Thoracic aorta (tissue), 2 donors: ENCODE measurements at regions not wholly inside any gene's neighbourhood (a gene's known extent, or its start where the extent isn't known, plus 50 kb on each side); places are given as distances from the start of the nearest gene placed in this dataset.
"Not testable (repeated sequence)": the region's sequence is repeated elsewhere in the genome, so short reads cannot be mapped to it uniquely, and the experiment has no call there.

Experiments used
- ATAC-seq: fragments of 150-250 bp; one replicate; pipeline ENCODE4 v1.8.0; 2017; ENCODE audit warnings: low read depth; ENCODE audit not compliant: insufficient number of reproducible peaks, low FRiP score
- DNase-seq: peaks from one replicate; pipeline ENCODE4 v3.0.0-alpha.2; 2020; ENCODE audit warnings: low spot score
- H3K27ac ChIP-seq, 2 donors: fragments of 200-600 bp; sonication (generic); 1 replicate in 1 of 2; 2 replicates in 1 of 2; pipeline ENCODE4 v1.5.1; 2016; ENCODE audit warnings: mild to moderate bottlenecking in 2 of 2, moderate library complexity in 2 of 2
- H3K27me3 ChIP-seq: fragments of 200-600 bp; sonication (generic); replicated peaks from 2 replicates; pipeline ENCODE4 v1.6.0; 2016; ENCODE audit warnings: mild to moderate bottlenecking; ENCODE audit not compliant: insufficient read depth
- H3K36me3 ChIP-seq: fragments of 200-600 bp; sonication (generic); one replicate; pipeline ENCODE4 v1.5.1; 2016
- H3K4me1 ChIP-seq, 2 donors: fragments of 200-600 bp; sonication (generic); 1 replicate in 1 of 2; 2 replicates in 1 of 2; pipeline versions ENCODE4 v1.5.1 to v1.6.0; 2016; ENCODE audit warnings: low read depth in 2 of 2, mild to moderate bottlenecking in 1 of 2; ENCODE audit not compliant: control insufficient read depth in 1 of 2
- H3K4me3 ChIP-seq: fragments of 200-600 bp; sonication (generic); 2 replicates; pipeline ENCODE4 v1.5.1; 2016; ENCODE audit warnings: mild to moderate bottlenecking
- H3K9me3 ChIP-seq: fragments of 200-600 bp; sonication (generic); 2 replicates; pipeline ENCODE4 v1.5.1; 2016
- CTCF ChIP-seq: fragments of 200-600 bp; sonication (generic); IDR thresholded peaks from one replicate; pipeline ENCODE4 v1.5.1; 2019; ENCODE audit warnings: antibody characterized with exemption

GRCh38 chr4:17436047-17436749 is 75.7 kb downstream of the QDPR start:
- not testable (repeated sequence) for H3K27ac ChIP-seq, DNase-seq, H3K9me3 ChIP-seq, ATAC-seq, H3K36me3 ChIP-seq, H3K4me3 ChIP-seq, H3K4me1 ChIP-seq, H3K27me3 ChIP-seq

GRCh38 chr4:17433827-17434226 is 78.1 kb downstream of the QDPR start:
- no peaks in the 10 kb centered on the region for H3K36me3 ChIP-seq
- no peaks in the 10 kb centered on the region for H3K9me3 ChIP-seq
- H3K27me3 ChIP-seq: no peaks in the 10 kb centered on the region
- H3K27ac ChIP-seq: no peak overlapping the region
- H3K4me1 ChIP-seq: no peaks in the 10 kb centered on the region
- DNase-seq (no peak), ATAC-seq (no peak)
- no peak for TF ChIP-seq CTCF
- H3K4me3 ChIP-seq: no peak overlapping the region

DNA sequence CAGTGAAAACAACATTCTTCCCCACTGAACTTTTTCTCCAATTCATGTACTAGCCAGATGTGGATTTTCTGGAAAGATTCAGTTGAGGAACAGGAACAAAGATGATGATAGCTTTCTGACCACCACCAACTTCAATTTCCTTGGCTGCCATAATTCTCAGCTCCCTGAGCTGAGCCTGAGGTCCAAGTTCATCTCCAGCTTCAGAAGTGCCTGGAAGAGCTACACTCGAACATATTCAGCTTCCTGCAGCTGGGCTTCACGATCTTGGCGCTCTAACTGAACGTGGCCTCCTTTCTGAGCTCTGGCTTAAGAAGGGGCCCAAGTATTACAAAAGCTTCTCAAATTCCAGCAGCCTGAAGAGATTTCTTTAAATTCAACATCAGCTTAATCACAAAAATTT is 83.9 kb downstream of the QDPR start:
- ATAC-seq (no peak), DNase-seq (no peak)
- Histone ChIP-seq H3K27ac (no peak overlapping the region), H3K27me3 (no peaks in the 10 kb centered on the region), H3K36me3 (no peaks in the 10 kb centered on the region), H3K9me3 (no peaks in the 10 kb centered on the region), H3K4me3 (no peak overlapping the region), H3K4me1 (no peaks in the 10 kb centered on the region)
- no peak for TF ChIP-seq CTCF

- TF ChIP-seq CTCF: no peak
- no peak overlapping the region for H3K27ac ChIP-seq
- no peak for ATAC-seq
Observed at GRCh38 chr4:17426222-17426621, 85.7 kb downstream of the QDPR start.

GRCh38 chr4:17418010-17418409 is 93.9 kb downstream of the QDPR start:
- no peak for DNase-seq
- no peak overlapping the region for H3K4me3 ChIP-seq
- no peaks in the 10 kb centered on the region for H3K27me3 ChIP-seq
- no peaks in the 10 kb centered on the region for H3K9me3 ChIP-seq
- TF ChIP-seq CTCF: no peak
- no peaks in the 10 kb centered on the region for H3K4me1 ChIP-seq
- H3K27ac ChIP-seq: no peak overlapping the region
- H3K36me3 ChIP-seq: no peaks in the 10 kb centered on the region
- no peak for ATAC-seq

More at GRCh38 chr4:17426222-17426621, 85.7 kb downstream of the QDPR start:
- H3K4me1 ChIP-seq: no peaks in the 10 kb centered on the region
- no peaks in the 10 kb centered on the region for H3K27me3 ChIP-seq
- H3K9me3 ChIP-seq: no peaks in the 10 kb centered on the region
- DNase-seq: no peak
- no peaks in the 10 kb centered on the region for H3K36me3 ChIP-seq
- no peak overlapping the region for H3K4me3 ChIP-seq

GRCh38 chr4:17414392-17414791 is 97.5 kb downstream of the QDPR start:
- no peak for ATAC-seq
- H3K9me3 ChIP-seq: no peaks in the 10 kb centered on the region
- no peak for TF ChIP-seq CTCF

More at GRCh38 chr4:17414392-17414791, 97.5 kb downstream of the QDPR start:
- Histone ChIP-seq H3K4me1 (no peaks in the 10 kb centered on the region), H3K36me3 (no peaks in the 10 kb centered on the region), H3K27ac (no peak overlapping the region), H3K4me3 (no peak overlapping the region), H3K27me3 (no peaks in the 10 kb centered on the region)
- no peak for DNase-seq
